ENCODE measurements at regions not wholly inside any gene's neighbourhood (a gene's known extent, or its start where the extent isn't known, plus 50 kb on each side); places are given as distances from the start of the nearest gene placed in this dataset.

GRCh38 chr10:89944138-89944537 lies 242.7 kb downstream of the KIF20B start:
- intact Hi-C loops (cut with micrococcal nuclease) = no loop called here
- no peaks in the 10 kb centered on the region for H3K36me3 Mint-ChIP-seq (ENCODE audit: low read depth)
- no peak for DNase-seq
- peaks cover 2% of the 10 kb centered on the region for H3K4me1 Mint-ChIP-seq
- H3K4me3 Mint-ChIP-seq = no peak overlapping the region
- H3K27ac Mint-ChIP-seq = no peak overlapping the region
- peaks cover 2% of the 10 kb centered on the region for H3K9me3 Mint-ChIP-seq
- peaks cover 3% of the 10 kb centered on the region for H3K27me3 Mint-ChIP-seq

DNA sequence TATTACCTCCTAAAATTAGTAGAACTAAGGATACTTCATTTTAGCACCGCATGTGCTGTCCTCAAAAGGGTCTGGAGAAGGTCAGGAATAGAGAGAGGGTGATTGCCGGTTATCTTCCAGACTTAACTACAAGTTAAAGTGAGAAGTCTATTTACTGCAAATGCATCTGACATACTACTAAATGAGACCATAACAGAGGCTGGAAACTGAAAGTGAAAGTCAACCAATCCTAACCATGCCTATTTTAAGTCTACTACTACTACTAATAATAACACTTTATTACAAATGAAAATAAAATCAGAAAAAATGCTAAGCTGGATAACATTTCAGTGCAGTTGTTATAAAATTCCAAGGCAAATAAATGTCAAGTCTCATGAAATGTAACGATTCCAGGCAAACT lies 244.7 kb downstream of the KIF20B start:
- H3K27me3 Mint-ChIP-seq = peaks cover 3% of the 10 kb centered on the region
- no peak overlapping the region for H3K4me3 Mint-ChIP-seq
- peaks cover 2% of the 10 kb centered on the region for H3K4me1 Mint-ChIP-seq
- no peaks in the 10 kb centered on the region for H3K9me3 Mint-ChIP-seq
- no peaks in the 10 kb centered on the region for H3K36me3 Mint-ChIP-seq (ENCODE audit: low read depth)
- no peak for DNase-seq
- no peak overlapping the region for H3K27ac Mint-ChIP-seq
- intact Hi-C loops (cut with micrococcal nuclease) = no loop called here

GRCh38 chr10:89949496-89949895 lies 248.1 kb downstream of the KIF20B start:
- intact Hi-C loops (cut with micrococcal nuclease) = no loop called here

DNA sequence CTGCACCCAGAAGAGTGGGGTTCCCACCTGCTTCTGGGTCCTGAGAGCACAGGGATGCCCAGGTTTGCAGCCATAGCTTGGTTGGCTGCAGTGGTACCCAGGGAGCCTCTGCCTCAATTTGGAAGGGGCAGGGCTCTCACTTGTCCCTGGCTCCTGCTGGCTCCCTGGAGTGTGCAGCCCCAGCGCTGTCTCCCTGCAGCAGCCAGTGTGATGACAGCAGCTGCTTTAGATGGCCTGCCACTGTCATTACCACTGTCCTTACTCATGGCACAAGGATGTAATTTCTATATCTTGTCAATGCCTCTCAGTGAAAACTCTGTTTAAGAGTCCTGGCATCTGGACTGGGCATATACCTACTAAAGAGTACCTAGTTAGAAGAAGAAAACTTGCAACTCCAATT lies 250.9 kb downstream of the KIF20B start:
- Mint-ChIP-seq H3K27ac (no peak overlapping the region), H3K9me3 (no peaks in the 10 kb centered on the region), H3K27me3 (peaks cover 9% of the 10 kb centered on the region), H3K36me3 (ENCODE audit: low read depth) (no peaks in the 10 kb centered on the region), H3K4me3 (no peak overlapping the region), H3K4me1 (no peaks in the 10 kb centered on the region)
- intact Hi-C loops (cut with micrococcal nuclease) = loop anchor here (10.0 kb wide), 2 partner anchors 158 to 912 kb away; no protein-coding TSS in a partner anchor
- DNase-seq = no peak

More at GRCh38 chr10:89949496-89949895, 248.1 kb downstream of the KIF20B start:
- H3K27ac Mint-ChIP-seq = no peak overlapping the region
- H3K4me1 Mint-ChIP-seq = peaks cover 2% of the 10 kb centered on the region
- H3K9me3 Mint-ChIP-seq = no peaks in the 10 kb centered on the region
- no peak overlapping the region for H3K4me3 Mint-ChIP-seq
- H3K36me3 Mint-ChIP-seq (ENCODE audit: low read depth) = no peaks in the 10 kb centered on the region
- DNase-seq = no peak
- H3K27me3 Mint-ChIP-seq = peaks cover 8% of the 10 kb centered on the region

DNA sequence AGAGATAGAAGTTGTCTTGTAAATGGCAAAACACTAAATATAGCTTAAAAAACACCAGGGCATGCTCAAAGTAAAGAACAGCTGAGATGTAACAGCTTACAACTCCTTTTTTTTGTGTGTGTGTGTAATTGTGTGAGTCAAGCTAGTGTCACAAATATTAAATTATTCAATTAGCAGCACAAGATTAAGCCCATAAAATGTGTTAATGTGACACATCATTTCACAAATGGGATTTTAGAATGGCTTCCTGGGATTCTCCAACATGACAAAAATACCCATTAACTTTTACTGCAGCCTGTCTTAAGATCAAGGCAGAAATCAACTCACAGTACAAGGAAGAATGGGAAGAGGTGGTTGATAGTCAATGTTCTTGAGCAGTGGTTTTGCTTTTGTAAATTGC lies 251.4 kb downstream of the KIF20B start:
- Mint-ChIP-seq H3K27ac (no peak overlapping the region), H3K4me1 (no peaks in the 10 kb centered on the region), H3K4me3 (no peak overlapping the region), H3K27me3 (peaks cover 6% of the 10 kb centered on the region), H3K36me3 (ENCODE audit: low read depth) (no peaks in the 10 kb centered on the region), H3K9me3 (no peaks in the 10 kb centered on the region)
- no peak for DNase-seq
- intact Hi-C loops (cut with micrococcal nuclease) = loop anchor here (10.0 kb wide), 2 partner anchors 158 to 912 kb away; no protein-coding TSS in a partner anchor

DNA sequence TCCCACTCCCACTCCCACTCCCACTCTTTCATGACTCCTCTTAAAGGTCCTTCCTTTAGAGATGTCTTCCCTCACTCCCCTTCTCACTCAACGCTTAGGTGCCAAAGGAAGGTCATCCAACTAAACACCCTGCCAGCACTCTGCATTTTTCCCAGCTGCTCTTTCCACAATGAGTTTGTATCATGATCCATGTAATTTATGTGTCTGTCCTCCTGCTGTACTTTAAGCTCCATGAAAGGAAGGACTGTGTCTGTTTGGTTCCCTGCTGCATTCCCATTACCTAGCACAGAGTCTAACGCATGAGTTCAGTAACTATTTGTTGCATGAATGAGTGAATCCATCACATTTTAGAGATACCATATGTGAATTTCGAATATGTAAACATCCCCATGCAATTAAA lies 252.7 kb downstream of the KIF20B start:
- peaks cover 6% of the 10 kb centered on the region for H3K27me3 Mint-ChIP-seq
- no peak overlapping the region for H3K27ac Mint-ChIP-seq
- no peaks in the 10 kb centered on the region for H3K36me3 Mint-ChIP-seq (ENCODE audit: low read depth)
- no peak for DNase-seq
- intact Hi-C loops (cut with micrococcal nuclease) = loop anchor here (10.0 kb wide), 2 partner anchors 159 to 911 kb away; no protein-coding TSS in a partner anchor
- no peaks in the 10 kb centered on the region for H3K9me3 Mint-ChIP-seq
- H3K4me1 Mint-ChIP-seq = no peaks in the 10 kb centered on the region
- no peak overlapping the region for H3K4me3 Mint-ChIP-seq

DNA sequence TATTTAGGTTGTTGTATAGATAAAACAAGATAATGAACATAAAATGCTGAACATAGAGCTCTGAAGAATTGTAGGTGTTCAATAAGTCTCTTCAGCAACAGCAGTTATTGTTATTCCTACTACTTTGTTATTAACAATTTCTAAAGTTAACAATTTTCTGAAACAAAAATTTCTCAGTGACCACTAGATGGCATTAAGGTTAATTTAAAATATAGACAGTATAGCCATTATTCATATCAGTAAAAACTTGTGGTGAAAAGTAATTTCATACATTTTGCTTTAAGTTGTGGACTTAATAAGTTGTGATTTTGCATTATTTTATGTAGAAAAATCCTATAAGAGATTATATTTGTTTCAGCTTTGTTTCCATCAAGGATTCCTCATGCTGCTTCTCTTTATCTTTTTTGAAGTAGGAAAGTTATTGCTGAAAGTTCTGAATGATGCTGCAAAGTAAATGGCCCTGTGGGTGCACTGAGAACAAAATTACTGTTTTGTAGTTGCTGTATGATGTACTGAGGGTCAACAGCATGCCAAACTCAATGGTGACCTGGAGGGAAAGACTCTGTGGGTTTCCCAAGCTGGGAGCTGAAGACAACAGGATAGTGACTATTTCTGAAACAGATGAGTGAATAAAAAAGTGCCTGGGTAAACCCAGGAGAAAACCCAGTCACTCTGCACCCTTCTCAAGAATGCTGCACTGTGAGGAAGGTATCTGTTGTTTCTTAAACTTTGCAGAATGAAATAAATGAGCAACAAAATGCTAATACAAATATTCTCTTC lies 253.6 kb downstream of the KIF20B start:
- peaks cover 6% of the 10 kb centered on the region for H3K27me3 Mint-ChIP-seq
- intact Hi-C loops (cut with micrococcal nuclease) = loop anchor here (10.0 kb wide), 2 partner anchors 160 to 910 kb away; no protein-coding TSS in a partner anchor
- H3K4me3 Mint-ChIP-seq = no peak overlapping the region
- H3K36me3 Mint-ChIP-seq (ENCODE audit: low read depth) = no peaks in the 10 kb centered on the region
- no peaks in the 10 kb centered on the region for H3K4me1 Mint-ChIP-seq
- H3K27ac Mint-ChIP-seq = no peak overlapping the region
- no peaks in the 10 kb centered on the region for H3K9me3 Mint-ChIP-seq
- DNase-seq = no peak

DNA sequence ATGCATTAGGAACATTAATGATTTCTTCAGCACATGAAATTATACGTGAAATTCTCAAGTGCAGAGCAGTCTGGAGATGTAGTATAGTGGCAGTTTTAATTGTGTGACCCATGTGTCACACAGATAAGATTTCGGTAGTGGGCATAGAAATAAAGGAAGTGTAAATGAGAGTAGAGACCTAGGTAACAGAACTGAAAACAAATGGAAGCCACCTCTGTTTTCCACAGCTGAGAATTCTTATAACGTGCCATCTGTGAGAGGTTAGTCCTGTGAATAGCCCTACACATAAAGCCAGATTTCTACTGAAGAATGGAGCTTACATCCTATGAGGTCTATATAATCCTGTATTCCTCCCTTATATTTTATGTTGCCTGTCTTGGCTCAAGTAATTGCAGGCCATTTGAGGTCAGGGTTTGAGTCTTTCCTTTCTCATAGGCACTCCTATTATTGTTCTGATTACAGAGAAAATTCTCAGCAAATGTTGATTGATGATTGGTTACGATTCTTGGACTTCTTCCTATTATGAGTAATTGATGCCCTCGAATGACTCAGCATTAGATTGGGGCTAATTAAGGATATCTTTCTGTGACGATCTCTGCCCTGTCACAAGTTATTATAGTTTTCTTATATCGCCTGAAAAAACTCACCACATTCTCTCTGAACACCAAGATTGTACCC lies 258.2 kb downstream of the KIF20B start:
- peaks cover 1% of the 10 kb centered on the region for H3K27me3 Mint-ChIP-seq
- no peaks in the 10 kb centered on the region for H3K4me1 Mint-ChIP-seq
- no peaks in the 10 kb centered on the region for H3K9me3 Mint-ChIP-seq
- intact Hi-C loops (cut with micrococcal nuclease) = loop anchor here (10.0 kb wide), 2 partner anchors 165 to 905 kb away; no protein-coding TSS in a partner anchor
- no peak overlapping the region for H3K4me3 Mint-ChIP-seq
- H3K27ac Mint-ChIP-seq = no peak overlapping the region
- no peak for DNase-seq
- H3K36me3 Mint-ChIP-seq (ENCODE audit: low read depth) = no peaks in the 10 kb centered on the region

- intact Hi-C loops (cut with micrococcal nuclease) = no loop called here
- no peaks in the 10 kb centered on the region for H3K4me1 Mint-ChIP-seq
- no peaks in the 10 kb centered on the region for H3K9me3 Mint-ChIP-seq
- no peak for DNase-seq
- H3K27ac Mint-ChIP-seq = no peak overlapping the region
- H3K36me3 Mint-ChIP-seq (ENCODE audit: low read depth) = no peaks in the 10 kb centered on the region
- no peaks in the 10 kb centered on the region for H3K27me3 Mint-ChIP-seq
- no peak overlapping the region for H3K4me3 Mint-ChIP-seq
Observed at GRCh38 chr10:89963451-89964102, 262.2 kb downstream of the KIF20B start.

GRCh38 chr10:89966211-89966610 lies 264.8 kb downstream of the KIF20B start:
- intact Hi-C loops (cut with micrococcal nuclease) = no loop called here
- H3K36me3 Mint-ChIP-seq (ENCODE audit: low read depth) = no peaks in the 10 kb centered on the region
- no peaks in the 10 kb centered on the region for H3K4me1 Mint-ChIP-seq
- H3K4me3 Mint-ChIP-seq = no peak overlapping the region
- no peaks in the 10 kb centered on the region for H3K27me3 Mint-ChIP-seq
- no peak overlapping the region for H3K27ac Mint-ChIP-seq
- DNase-seq = no peak
- H3K9me3 Mint-ChIP-seq = no peaks in the 10 kb centered on the region

- no peak overlapping the region for H3K4me3 Mint-ChIP-seq
- no peak for DNase-seq
- H3K27ac Mint-ChIP-seq = no peak overlapping the region
- no peaks in the 10 kb centered on the region for H3K36me3 Mint-ChIP-seq (ENCODE audit: low read depth)
- intact Hi-C loops (cut with micrococcal nuclease) = no loop called here
- H3K9me3 Mint-ChIP-seq = no peaks in the 10 kb centered on the region
- H3K27me3 Mint-ChIP-seq = no peaks in the 10 kb centered on the region
- H3K4me1 Mint-ChIP-seq = no peaks in the 10 kb centered on the region
Observed at GRCh38 chr10:89973326-89973725, 271.9 kb downstream of the KIF20B start.

DNA sequence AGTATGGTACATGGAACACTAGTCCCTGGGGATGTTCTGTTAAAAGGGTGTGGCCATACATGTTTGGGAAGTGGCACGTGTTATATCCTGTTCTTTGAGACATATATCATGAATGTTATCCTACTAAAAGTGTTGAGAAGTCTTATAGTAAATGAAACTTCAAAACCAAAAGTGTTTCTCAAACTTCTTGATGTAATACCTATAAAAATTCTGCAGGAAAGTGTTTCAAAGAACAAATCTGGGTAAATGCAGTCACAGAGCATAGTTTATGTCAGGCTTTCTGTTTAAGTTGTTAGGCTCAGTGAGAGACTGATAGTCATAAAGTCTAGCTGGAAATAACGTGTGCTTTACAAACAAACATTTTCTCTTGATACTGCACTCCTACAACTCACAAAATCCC lies 273.7 kb downstream of the KIF20B start:
- H3K27me3 Mint-ChIP-seq = no peaks in the 10 kb centered on the region
- H3K4me1 Mint-ChIP-seq = no peaks in the 10 kb centered on the region
- intact Hi-C loops (cut with micrococcal nuclease) = no loop called here
- no peak for DNase-seq
- no peak overlapping the region for H3K4me3 Mint-ChIP-seq
- no peak overlapping the region for H3K27ac Mint-ChIP-seq
- no peaks in the 10 kb centered on the region for H3K9me3 Mint-ChIP-seq
- no peaks in the 10 kb centered on the region for H3K36me3 Mint-ChIP-seq (ENCODE audit: low read depth)

GRCh38 chr10:89975771-89976170 lies 274.4 kb downstream of the KIF20B start:
- Mint-ChIP-seq H3K4me1 (no peaks in the 10 kb centered on the region), H3K9me3 (no peaks in the 10 kb centered on the region), H3K36me3 (ENCODE audit: low read depth) (no peaks in the 10 kb centered on the region), H3K27ac (no peak overlapping the region), H3K4me3 (no peak overlapping the region), H3K27me3 (no peaks in the 10 kb centered on the region)
- no peak for DNase-seq
- intact Hi-C loops (cut with micrococcal nuclease) = no loop called here

GRCh38 chr10:89978081-89978480 lies 276.7 kb downstream of the KIF20B start:
- H3K9me3 Mint-ChIP-seq = no peaks in the 10 kb centered on the region
- no peaks in the 10 kb centered on the region for H3K4me1 Mint-ChIP-seq
- intact Hi-C loops (cut with micrococcal nuclease) = no loop called here
- no peaks in the 10 kb centered on the region for H3K27me3 Mint-ChIP-seq
- DNase-seq = peak; percentile 34
- H3K27ac Mint-ChIP-seq = no peak overlapping the region
- no peak overlapping the region for H3K4me3 Mint-ChIP-seq
- H3K36me3 Mint-ChIP-seq (ENCODE audit: low read depth) = no peaks in the 10 kb centered on the region
